NT2/D1 (cell line): ENCODE measurements at regions not wholly inside any gene's neighbourhood (a gene's known extent, or its start where the extent isn't known, plus 50 kb on each side); places are given as distances from the start of the nearest gene placed in this dataset.
"Not testable (repeated sequence)": the region's sequence is repeated elsewhere in the genome, so short reads cannot be mapped to it uniquely, and the experiment has no call there.

Experiments
- SUZ12 ChIP-seq: IDR thresholded peaks from 2 replicates; pipeline ENCODE4 v1.6.1; 2011; ENCODE audit not compliant: insufficient read length, insufficient read depth; ENCODE audit errors: extremely low read depth
- YY1 ChIP-seq: IDR thresholded peaks from 2 replicates; pipeline ENCODE4 v1.6.1; 2011; ENCODE audit not compliant: insufficient read length, insufficient read depth
- ZNF274 ChIP-seq: IDR thresholded peaks from 2 replicates; pipeline ENCODE4 v1.6.1; 2011; ENCODE audit warnings: mild to moderate bottlenecking, low read depth, low read length

- TF ChIP-seq SUZ12, YY1, ZNF274: not testable (repeated sequence)
Observed at GRCh38 chr3:34519008-34519407, 720.6 kb downstream of the PDCD6IP start.
